ENCODE measurements at regions not wholly inside any gene's neighbourhood (a gene's known extent, or its start where the extent isn't known, plus 50 kb on each side); places are given as distances from the start of the nearest gene placed in this dataset.

GRCh38 chr20:11044561-11044960 is 370.8 kb upstream of the JAG1 start:
- ChIA-PET CTCF (interaction anchor here (1.4 kb wide), 2 partner anchors 12 to 15 kb away, joined by 3 to 4 read pairs; no protein-coding TSS in a partner anchor), RAD21 (ENCODE audit: unreplicated experiment) (no interaction called here), SMC1A (ENCODE audit: uncharacterized antibody, unreplicated experiment) (interaction anchor here (0.6 to 0.9 kb wide), 2 partner anchors 8 to 71 kb away, joined by 3 to 4 read pairs; no protein-coding TSS in a partner anchor), POLR2A (no interaction called here)
- FAIRE-seq (no peak), DNase-seq (ENCODE audit: low read depth, low spot score) (no peak), ATAC-seq (no peak)
- Histone ChIP-seq H3K4me2 (ENCODE audit: control insufficient read depth, insufficient read depth) (no peak overlapping the region), H2AFZ (ENCODE audit: control insufficient read depth, low read depth, low read length) (no peak overlapping the region), H3K36me3 (ENCODE audit: control insufficient read depth in 2 of 2, insufficient read depth in 2 of 2, low read length in 1 of 2) (no peaks in the 10 kb centered on the region), H3K4me3 (no peak overlapping the region), H3K4me1 (ENCODE audit: control insufficient read depth, insufficient read depth, low read length) (no peaks in the 10 kb centered on the region), H3K27ac (ENCODE audit: control insufficient read depth, insufficient read depth) (no peak overlapping the region), H3K9ac (ENCODE audit: control insufficient read depth, insufficient read depth, low read length) (no peak overlapping the region), H3K27me3 (replicated peaks in 1 of 2; ENCODE audit: control insufficient read depth in 2 of 2, insufficient read depth in 2 of 2, low read length in 1 of 2) (no peaks in the 10 kb centered on the region), H3K9me3 (replicated peaks; ENCODE audit: control insufficient read depth, insufficient read depth, low read length) (no peaks in the 10 kb centered on the region), H4K20me1 (ENCODE audit: control insufficient read depth, insufficient read depth) (no peaks in the 10 kb centered on the region), H3K79me2 (ENCODE audit: control insufficient read depth, insufficient read depth, low read length) (no peaks in the 10 kb centered on the region)
- BruUV-seq (replicated peaks) = no TSS peak
- 29% methylated on average over 6 of the region's 6 CpGs for WGBS (ENCODE audit: insufficient coverage, insufficient replicate concordance, low lambda C conversion rate, missing lambda C conversion rate)
- in situ Hi-C loops (cut with MboI) (no loop called here), intact Hi-C loops (cut with micrococcal nuclease; ENCODE audit: unreplicated experiment) (no loop called here)
- TF ChIP-seq SP1 (IDR thresholded peaks at IDR 0.05; ENCODE audit: low read depth, low read length) = no peak
- TF ChIP-seq WRNIP1 (IDR thresholded peaks at IDR 0.05; ENCODE audit: borderline replicate concordance, low read depth, low read length) = no peak
- no peak for TF ChIP-seq BCLAF1 (IDR thresholded peaks at IDR 0.05)
- no peak for TF ChIP-seq ATF3 (IDR thresholded peaks at IDR 0.05; ENCODE audit: borderline replicate concordance, extremely low read depth, low read depth, low read length)
- no peak for TF ChIP-seq MXI1 (IDR thresholded peaks at IDR 0.05; ENCODE audit: low read depth, low read length)
- no peak for TF ChIP-seq RUNX3 (IDR thresholded peaks at IDR 0.05; ENCODE audit: low read length)
- TF ChIP-seq ZNF592 (IDR thresholded peaks at IDR 0.05) = no peak
- TF ChIP-seq SREBF1 (IDR thresholded peaks at IDR 0.05; ENCODE audit: low read length) = no peak

All from GM12878 (cell line).